Activated CD4-positive, alpha-beta T cell treated with anti-CD3 and anti-CD28 coated beads, Interleukin-2, amount 50 U/mL, for 24 hours (primary cell): ENCODE measurements at regions not wholly inside any gene's neighbourhood (a gene's known extent, or its start where the extent isn't known, plus 50 kb on each side); places are given as distances from the start of the nearest gene placed in this dataset.

Experiments used
- DNase-seq, 2 donors: peaks; one replicate each; pipeline ENCODE4 v3.0.0-alpha.2; 2020; ENCODE audit warnings: low read depth in 1 of 2, low spot score in 1 of 2

GRCh38 chr18:67241299-67241698 is 275.2 kb downstream of the DSEL start:
- DNase-seq: no peak

- no peak for DNase-seq
Observed at GRCh38 chr18:67239826-67240225, 276.7 kb downstream of the DSEL start.

- no peak for DNase-seq
Observed at GRCh38 chr18:67232991-67233390, 283.5 kb downstream of the DSEL start.

- DNase-seq: no peak
Observed at GRCh38 chr18:67232406-67232805, 284.1 kb downstream of the DSEL start.

GRCh38 chr18:67222887-67223286 is 293.6 kb downstream of the DSEL start:
- DNase-seq: no peak

DNA sequence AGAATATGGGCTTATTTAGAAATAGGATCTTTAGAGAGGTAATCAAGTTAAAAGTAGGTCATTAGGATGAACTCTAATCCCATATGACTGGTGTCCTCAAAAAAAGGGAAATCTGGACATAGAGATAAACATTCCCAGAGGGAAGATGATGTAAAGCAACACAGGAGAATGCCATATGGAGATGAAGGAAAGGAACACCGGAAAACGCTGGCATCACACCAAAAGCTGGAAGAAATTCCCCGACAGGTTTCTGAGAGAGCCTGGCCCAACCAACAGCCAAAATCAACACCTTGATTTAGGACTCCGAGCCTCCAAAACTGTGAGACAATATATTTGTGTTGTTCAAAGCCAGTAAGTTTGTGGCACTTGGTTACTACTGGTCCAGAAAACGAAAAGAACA is 296.7 kb downstream of the DSEL start:
- DNase-seq: no peak

- no peak for DNase-seq
Observed at GRCh38 chr18:67218556-67218955, 298.0 kb downstream of the DSEL start.

GRCh38 chr18:67217551-67218166 is 298.9 kb downstream of the DSEL start:
- DNase-seq: peak in 1 of 2 donors; percentile 63

- DNase-seq: no peak
Observed at GRCh38 chr18:67216846-67217245, 299.7 kb downstream of the DSEL start.

DNA sequence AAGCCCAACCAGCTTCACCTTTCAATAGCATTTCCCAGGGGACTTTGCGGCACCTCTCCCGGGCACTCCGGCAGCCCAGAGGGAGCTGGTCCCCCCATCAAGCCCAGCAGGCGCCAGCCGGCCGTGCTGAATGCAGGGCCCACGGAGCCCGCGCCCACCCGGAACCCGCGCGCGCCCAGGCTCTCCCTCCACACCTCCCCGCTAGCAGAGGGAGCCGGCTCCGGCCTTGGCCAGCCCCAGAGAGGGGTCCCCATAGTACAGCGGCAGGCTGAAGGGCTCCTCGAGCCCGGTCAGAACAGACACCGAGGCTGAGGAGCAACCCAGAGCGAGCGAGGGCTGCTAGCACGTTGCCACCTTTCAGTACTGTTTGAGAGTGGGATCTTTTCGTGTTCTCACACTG is 300.8 kb downstream of the DSEL start:
- DNase-seq: no peak

DNA sequence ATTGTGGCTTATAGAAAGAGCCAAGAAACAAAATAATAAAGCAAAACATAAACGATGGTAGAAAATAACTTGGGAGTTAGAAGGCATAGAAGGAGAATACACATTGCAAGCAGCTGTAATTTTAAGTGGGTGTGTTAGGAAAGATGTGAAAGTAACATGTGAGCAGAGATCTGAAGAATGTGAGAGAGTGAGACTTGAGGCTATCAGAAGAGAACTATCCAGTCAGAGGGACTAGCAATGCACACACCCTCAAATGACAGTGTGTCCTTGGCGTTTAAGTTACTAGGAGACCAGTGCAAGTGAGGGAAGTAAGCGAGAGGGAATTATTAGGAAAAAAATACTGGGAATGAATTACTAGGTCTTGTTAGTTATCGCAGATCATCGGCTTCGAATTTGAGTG is 304.9 kb downstream of the DSEL start:
- no peak for DNase-seq

DNA sequence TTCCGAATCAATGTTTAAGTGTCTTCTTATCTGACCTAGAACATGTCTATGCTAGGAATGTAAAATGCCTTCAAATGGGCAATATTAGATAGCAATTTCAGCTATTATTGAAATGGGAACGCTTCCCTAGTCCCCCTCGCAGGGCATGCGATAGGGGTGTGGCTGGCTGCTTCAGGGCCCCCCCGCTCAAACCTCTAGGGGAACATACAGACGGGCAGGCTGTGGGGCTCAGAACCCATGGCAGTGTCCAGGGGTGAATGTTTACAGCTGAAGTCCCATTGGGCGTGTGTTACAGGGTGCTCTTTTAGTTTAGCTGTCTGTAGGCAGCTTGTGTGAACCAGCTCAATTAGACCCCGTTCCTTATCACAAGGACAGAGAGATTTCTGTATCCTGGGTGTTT is 315.9 kb downstream of the DSEL start:
- DNase-seq: no peak

DNA sequence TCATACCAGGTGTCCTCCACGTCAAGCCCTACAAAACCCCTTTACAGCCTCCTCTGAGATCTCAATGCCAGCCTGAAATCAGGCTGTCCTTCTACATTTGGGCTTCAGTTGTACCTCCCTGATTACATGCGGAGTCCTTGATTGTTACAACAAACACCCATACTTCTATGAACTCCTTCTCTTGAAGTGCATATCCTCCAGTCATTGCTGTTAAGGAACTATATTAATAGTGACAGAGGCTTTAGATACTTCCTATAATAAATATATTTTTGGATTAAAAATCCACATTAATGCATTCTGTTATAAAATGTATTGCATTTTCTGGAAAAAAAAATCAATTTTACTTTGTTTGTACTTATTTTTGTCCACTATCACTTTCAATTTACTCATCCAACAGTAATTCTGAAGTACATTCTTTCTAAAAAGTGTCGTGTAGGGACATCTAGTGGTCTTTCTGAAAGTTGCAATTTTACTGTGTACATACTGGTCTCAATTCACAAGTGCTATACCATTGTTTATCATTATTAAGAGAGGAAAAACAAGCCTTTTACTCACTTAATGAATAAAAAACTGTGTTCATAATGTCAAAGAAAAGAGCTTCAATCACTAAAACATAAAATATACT is 316.4 kb downstream of the DSEL start:
- no peak for DNase-seq

GRCh38 chr18:67194886-67195285 is 321.6 kb downstream of the DSEL start:
- no peak for DNase-seq

DNA sequence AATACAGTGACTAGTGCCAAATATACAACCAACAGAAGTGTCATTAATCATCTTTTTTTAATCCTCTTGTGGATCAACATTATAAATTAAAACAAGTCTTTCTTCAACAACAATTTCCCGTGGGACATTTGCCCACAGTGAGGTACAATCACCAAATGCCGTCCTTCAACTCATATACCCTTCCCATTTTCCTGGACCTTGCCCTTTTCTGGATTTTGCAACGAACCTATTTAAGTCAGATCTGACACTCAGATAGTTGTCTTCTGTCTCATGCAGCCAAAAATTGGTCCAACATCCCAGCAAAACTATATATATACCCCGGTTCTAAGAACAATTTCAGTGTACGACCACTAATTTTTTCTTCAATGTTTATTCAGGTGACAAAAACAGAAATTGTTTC is 324.0 kb downstream of the DSEL start:
- no peak for DNase-seq

DNA sequence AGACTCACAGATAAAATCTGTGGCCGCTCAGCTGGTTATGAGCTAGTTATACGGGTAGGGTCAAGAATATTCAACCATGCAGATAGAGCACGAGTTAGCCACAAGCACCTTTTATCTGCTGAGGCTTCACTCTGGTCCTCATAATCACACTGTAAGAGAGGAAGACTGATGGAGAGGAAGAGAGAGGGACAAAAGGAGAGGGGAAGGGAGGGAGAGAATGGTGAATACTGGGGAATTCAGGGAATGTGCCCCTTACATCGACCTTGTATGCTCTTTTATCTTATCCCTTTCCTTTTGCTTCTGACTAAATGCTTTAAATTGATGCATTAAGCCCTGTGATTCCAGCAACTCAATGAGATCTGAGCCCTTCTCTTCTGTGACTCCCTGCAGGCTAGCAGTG is 333.1 kb downstream of the DSEL start:
- no peak for DNase-seq

DNA sequence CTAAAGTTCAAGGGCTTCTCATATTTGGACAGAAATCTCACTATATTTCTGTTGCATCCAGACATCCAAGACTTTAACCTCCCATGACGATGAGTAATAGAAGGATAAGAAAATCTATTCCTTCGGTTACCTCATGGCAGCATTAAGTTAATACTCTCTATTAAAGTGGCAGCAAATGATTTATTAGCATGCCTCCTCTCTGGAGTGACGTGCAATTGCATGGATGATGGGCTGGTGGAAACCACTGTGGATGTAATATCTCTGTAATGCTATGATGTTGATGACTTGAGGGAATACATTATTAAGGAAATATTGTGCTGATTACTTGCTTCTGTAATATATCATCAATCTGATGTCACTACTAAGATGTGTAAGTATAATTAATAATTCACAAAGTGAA is 336.8 kb downstream of the DSEL start:
- DNase-seq: no peak

DNA sequence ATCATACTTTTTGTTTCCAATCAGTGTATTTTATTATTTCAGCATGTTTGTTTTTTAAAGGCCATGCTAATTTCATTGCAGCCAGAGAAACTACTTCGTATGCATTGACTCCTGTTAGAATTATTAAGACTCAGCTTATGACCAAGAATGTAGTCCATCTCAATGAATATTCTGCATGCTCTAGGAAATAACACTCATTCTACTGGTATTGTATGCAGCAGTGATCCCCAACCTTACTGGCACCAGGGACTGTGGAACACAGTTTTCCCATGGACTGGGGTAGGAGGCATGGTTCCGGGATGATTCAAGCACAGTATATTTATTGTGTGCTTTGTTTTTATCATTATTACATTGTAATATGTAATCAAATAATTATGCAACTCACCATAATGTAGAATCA is 356.9 kb downstream of the DSEL start:
- DNase-seq: no peak

DNA sequence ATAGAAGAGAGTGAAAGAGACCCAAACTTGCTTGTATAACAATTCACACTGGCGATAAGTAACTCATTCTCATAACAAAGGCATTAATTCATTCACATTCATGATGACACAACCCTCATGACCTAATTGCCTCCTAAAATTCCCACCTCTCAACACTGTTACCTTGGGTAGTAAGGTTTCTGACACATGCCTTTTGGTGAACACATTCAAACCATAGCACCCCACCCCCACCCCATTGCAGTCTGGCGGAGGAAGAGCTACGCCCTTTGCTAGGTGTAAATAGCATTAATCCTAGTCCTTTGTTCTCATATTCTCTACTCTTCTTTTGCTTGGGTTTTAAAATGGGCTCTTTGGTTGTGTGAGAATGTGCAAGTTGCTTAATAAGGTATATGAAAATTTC is 361.5 kb downstream of the DSEL start:
- DNase-seq: no peak

DNA sequence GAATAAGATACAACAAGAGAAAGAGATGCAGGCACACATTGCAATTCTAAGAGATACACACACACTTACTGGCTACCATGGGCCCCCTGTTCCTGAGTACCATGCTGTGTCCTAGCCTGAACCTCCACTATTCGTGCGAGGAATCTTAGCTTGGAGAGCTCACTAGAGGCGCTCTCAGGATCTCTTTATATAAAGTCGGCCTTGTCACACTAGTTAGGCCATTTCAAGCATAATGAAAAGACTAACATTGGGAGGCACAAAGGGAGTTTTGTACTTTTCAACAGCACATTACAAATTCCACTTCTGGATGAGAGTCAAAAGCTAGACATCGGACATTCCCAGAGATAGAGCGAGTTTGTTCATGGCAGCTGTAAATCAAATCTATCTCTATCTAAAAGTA is 365.2 kb downstream of the DSEL start:
- DNase-seq: no peak

- no peak for DNase-seq
Observed at GRCh38 chr18:67145586-67146292, 370.8 kb downstream of the DSEL start.

DNA sequence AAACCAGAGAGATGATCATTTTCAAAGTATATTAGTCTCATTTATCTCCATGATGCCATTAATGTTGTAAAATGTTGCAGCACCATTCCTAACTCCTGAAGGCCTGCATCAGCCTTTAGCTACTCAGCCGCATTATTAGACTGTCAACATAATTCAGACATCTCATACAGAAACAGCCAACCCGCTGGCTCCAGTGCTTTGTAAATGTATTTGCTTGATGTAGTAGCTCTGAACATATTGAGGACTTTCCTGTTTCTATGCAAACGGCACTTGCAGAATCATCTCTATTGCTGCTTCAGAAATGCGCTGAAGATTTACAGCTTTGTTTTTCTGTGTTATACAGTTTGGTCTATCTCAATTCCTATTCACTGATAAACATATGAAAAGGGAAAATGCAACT is 372.2 kb downstream of the DSEL start:
- DNase-seq: no peak

- no peak for DNase-seq
Observed at GRCh38 chr18:67143028-67143427, 373.5 kb downstream of the DSEL start.
